HG02943 (cell line): ENCODE measurements at regions not wholly inside any gene's neighbourhood (a gene's known extent, or its start where the extent isn't known, plus 50 kb on each side); places are given as distances from the start of the nearest gene placed in this dataset.

Experiments
- ATAC-seq: cut with Tn5 transposase; IDR thresholded peaks from one replicate; pipeline ENCODE4 v1.9.1; 2021; ENCODE audit warnings: mild to moderate bottlenecking, low read depth, moderate library complexity; ENCODE audit not compliant: unreplicated experiment

- no peak for ATAC-seq
Observed at GRCh38 chr12:46908936-46909635, 83.3 kb upstream of the SLC38A4 start.

- no peak for ATAC-seq
Observed at GRCh38 chr12:46910830-46911229, 85.0 kb upstream of the SLC38A4 start.

GRCh38 chr12:46914336-46914735, 88.5 kb upstream of the SLC38A4 start:
- no peak for ATAC-seq

- ATAC-seq, result no peak
Observed at GRCh38 chr12:46915082-46915481, 89.3 kb upstream of the SLC38A4 start.

GRCh38 chr12:46915836-46916235, 90.0 kb upstream of the SLC38A4 start:
- ATAC-seq, result no peak

GRCh38 chr12:46916796-46917419, 91.1 kb upstream of the SLC38A4 start:
- ATAC-seq, result no peak

- ATAC-seq, result no peak
Observed at GRCh38 chr12:46917821-46918220, 92.0 kb upstream of the SLC38A4 start.

GRCh38 chr12:46918631-46919030, 92.8 kb upstream of the SLC38A4 start:
- ATAC-seq, result no peak

- ATAC-seq, result no peak
Observed at GRCh38 chr12:46919666-46920400, 94.0 kb upstream of the SLC38A4 start.

- peak; percentile 79 for ATAC-seq
Observed at GRCh38 chr12:46920499-46920898, 94.7 kb upstream of the SLC38A4 start.

- ATAC-seq, result peak; percentile 22
Observed at GRCh38 chr12:46921048-46921763, 95.4 kb upstream of the SLC38A4 start.

- ATAC-seq, result no peak
Observed at GRCh38 chr12:46921764-46922133, 96.0 kb upstream of the SLC38A4 start.

- no peak for ATAC-seq
Observed at GRCh38 chr12:46926526-46926925, 100.7 kb upstream of the SLC38A4 start.

- ATAC-seq, result no peak
Observed at GRCh38 chr12:46930101-46930500, 104.3 kb upstream of the SLC38A4 start.

GRCh38 chr12:46933947-46934346, 108.2 kb upstream of the SLC38A4 start:
- ATAC-seq, result no peak

- no peak for ATAC-seq
Observed at GRCh38 chr12:46934374-46935111, 108.7 kb upstream of the SLC38A4 start.

- ATAC-seq, result no peak
Observed at GRCh38 chr12:46935271-46935847, 109.6 kb upstream of the SLC38A4 start.

- no peak for ATAC-seq
Observed at GRCh38 chr12:46936042-46936441, 110.2 kb upstream of the SLC38A4 start.

- ATAC-seq, result no peak
Observed at GRCh38 chr12:46938071-46938678, 112.4 kb upstream of the SLC38A4 start.

- ATAC-seq, result no peak
Observed at GRCh38 chr12:46941981-46942380, 116.2 kb upstream of the SLC38A4 start.
